CD4-positive, alpha-beta T cell (primary cell): ENCODE measurements at regions not wholly inside any gene's neighbourhood (a gene's known extent, or its start where the extent isn't known, plus 50 kb on each side); places are given as distances from the start of the nearest gene placed in this dataset.

Experiments used
- ATAC-seq: fragments of 200-7000 bp; cut with Tn5 transposase; one replicate; pipeline ENCODE4 v1.10.0; 2022; ENCODE audit warnings: mild to moderate bottlenecking; ENCODE audit not compliant: poor library complexity
- CTCF ChIA-PET: fragments of 350-600 bp; sonication (Branson Sonifier 250); formaldehyde crosslinking; loops from one replicate; lab custom pipeline; 2021; ENCODE audit warnings: antibody characterized with exemption, inconsistent platforms; lab: Charles Lee
- POLR2A ChIA-PET: fragments of 350-600 bp; sonication (Branson Sonifier 250); formaldehyde crosslinking; loops from one replicate; lab custom pipeline; 2021; ENCODE audit warnings: antibody characterized with exemption, inconsistent platforms; lab: Charles Lee
- DNase-seq, 14 experiments: peaks; one replicate each; pipeline ENCODE4 v3.0.0-alpha.2; 2013 to 2020; ENCODE audit warnings: mixed read lengths in 2 of 14
- H3K27ac ChIP-seq, 2 donors: one replicate each; pipeline versions ENCODE4 v1.5.1 to v1.7.0; 2013; ENCODE audit warnings: low read length in 2 of 2, low read depth in 1 of 2, mild to moderate bottlenecking in 1 of 2
- H3K27me3 ChIP-seq, 2 experiments: 1 replicate in 1 of 2; 2 replicates in 1 of 2; pipeline versions ENCODE4 v1.6.1 to v1.7.0; 2013; ENCODE audit warnings: low read length in 2 of 2, control low read depth in 1 of 2, mild to moderate bottlenecking in 1 of 2, moderate library complexity in 1 of 2; ENCODE audit not compliant: insufficient read depth in 2 of 2, control insufficient read depth in 1 of 2
- H3K36me3 ChIP-seq: one replicate; pipeline ENCODE4 v1.6.1; 2013; ENCODE audit warnings: low read length, control low read depth; ENCODE audit not compliant: insufficient read depth
- H3K4me1 ChIP-seq: one replicate; pipeline ENCODE4 v1.6.1; 2013; ENCODE audit warnings: low read length, control low read depth; ENCODE audit not compliant: insufficient read depth
- H3K4me3 ChIP-seq: one replicate; pipeline ENCODE4 v1.5.1; 2013; ENCODE audit warnings: mild to moderate bottlenecking, low read length, moderate library complexity
- H3K9me3 ChIP-seq, 2 experiments: 1 replicate in 1 of 2; 2 replicates in 1 of 2; pipeline versions ENCODE4 v1.6.1 to v1.7.0; 2013; ENCODE audit warnings: low read length in 2 of 2, mild to moderate bottlenecking in 2 of 2, control low read depth in 1 of 2, moderate library complexity in 1 of 2; ENCODE audit not compliant: control insufficient read depth in 1 of 2, insufficient read depth in 1 of 2
- H3K27ac Mint-ChIP-seq: one replicate; pipeline ENCODE4 v1.8.0; 2020; ENCODE audit warnings: mixed read lengths
- H3K27me3 Mint-ChIP-seq: one replicate; pipeline ENCODE4 v1.8.0; 2021; ENCODE audit warnings: mixed read lengths
- H3K36me3 Mint-ChIP-seq: one replicate; pipeline ENCODE4 v1.8.0; 2021; ENCODE audit warnings: low read depth, mixed read lengths
- H3K4me1 Mint-ChIP-seq: one replicate; pipeline ENCODE4 v1.8.0; 2021; ENCODE audit warnings: low read depth, mixed read lengths
- H3K4me3 Mint-ChIP-seq: one replicate; pipeline ENCODE4 v1.8.0; 2020; ENCODE audit warnings: mild to moderate bottlenecking, mixed read lengths
- H3K9me3 Mint-ChIP-seq: one replicate; pipeline ENCODE4 v1.8.0; 2020; ENCODE audit warnings: mixed read lengths
- CTCF ChIP-seq: fragments of 200-600 bp; IDR thresholded peaks from one replicate; pipeline ENCODE4 v1.8.0; 2022; ENCODE audit warnings: antibody characterized with exemption, mild to moderate bottlenecking
- intact Hi-C, 2 experiments: fragments of 100-400 bp; cut with DNase I in 1 of 2; cut with micrococcal nuclease in 1 of 2; formaldehyde crosslinking; loops; one replicate each; pipeline versions ENCODE4 v1.15.1 to v1.9.0; 2023 to 2025; cut with DNase I, micrococcal nuclease

- Mint-ChIP-seq H3K36me3 (no peaks in the 10 kb centered on the region), H3K4me3 (no peak overlapping the region), H3K27ac (no peak overlapping the region), H3K4me1 (no peaks in the 10 kb centered on the region), H3K9me3 (peaks cover 29% of the 10 kb centered on the region), H3K27me3 (peaks cover 4% of the 10 kb centered on the region)
- Histone ChIP-seq H3K36me3 (no peaks in the 10 kb centered on the region), H3K4me3 (no peak overlapping the region), H3K27me3 (no peaks in the 10 kb centered on the region), H3K27ac (no peak overlapping the region), H3K9me3 (peaks cover 0 to 12% of the 10 kb centered on the region in 2 experiments), H3K4me1 (no peaks in the 10 kb centered on the region)
- TF ChIP-seq CTCF, result no peak
- ATAC-seq (no peak), DNase-seq (no peak)
- POLR2A ChIA-PET, result no interaction called here
- CTCF ChIA-PET, result no interaction called here
- intact Hi-C loops, result no loop called here
Observed at GRCh38 chr12:16103851-16104250, 173.6 kb downstream of the SLC15A5 start.

- ChIA-PET CTCF (no interaction called here), POLR2A (no interaction called here)
- no peaks in the 10 kb centered on the region for H3K36me3 ChIP-seq
- H3K4me3 ChIP-seq, result no peak overlapping the region
- ATAC-seq (no peak), DNase-seq (no peak)
- no peak overlapping the region for H3K4me3 Mint-ChIP-seq
- peaks cover 0 to 8% of the 10 kb centered on the region in 2 experiments for H3K9me3 ChIP-seq
- H3K27me3 ChIP-seq, result no peaks in the 10 kb centered on the region
- TF ChIP-seq CTCF, result no peak
- no peak overlapping the region for H3K27ac Mint-ChIP-seq
- H3K9me3 Mint-ChIP-seq, result peaks cover 19% of the 10 kb centered on the region
- H3K27me3 Mint-ChIP-seq, result no peaks in the 10 kb centered on the region
- no peaks in the 10 kb centered on the region for H3K4me1 ChIP-seq
- no peak overlapping the region for H3K27ac ChIP-seq
- no peaks in the 10 kb centered on the region for H3K36me3 Mint-ChIP-seq
- H3K4me1 Mint-ChIP-seq, result no peaks in the 10 kb centered on the region
- intact Hi-C loops, result no loop called here
Observed at GRCh38 chr12:16100206-16100605, 177.3 kb downstream of the SLC15A5 start.

GRCh38 chr12:16096273-16096849 lies 181.1 kb downstream of the SLC15A5 start:
- Mint-ChIP-seq H3K4me3 (no peak overlapping the region), H3K27ac (no peak overlapping the region)

More at GRCh38 chr12:16096273-16096849, 181.1 kb downstream of the SLC15A5 start:
- peaks cover under 1% of the 10 kb centered on the region for H3K9me3 Mint-ChIP-seq
- no peaks in the 10 kb centered on the region for H3K27me3 Mint-ChIP-seq
- H3K4me3 ChIP-seq, result no peak overlapping the region
- CTCF ChIA-PET, result interaction anchor here (0.7 kb wide), 3 partner anchors 19 to 1380 kb away, joined by 3 to 5 read pairs (median 3); no protein-coding TSS in a partner anchor
- H3K27ac ChIP-seq, result no peak overlapping the region
- DNase-seq (no peak), ATAC-seq (no peak)
- intact Hi-C loops, result no loop called here
- TF ChIP-seq CTCF, result no peak
- no peaks in the 10 kb centered on the region for H3K36me3 Mint-ChIP-seq
- POLR2A ChIA-PET, result no interaction called here
- no peaks in the 10 kb centered on the region for H3K4me1 Mint-ChIP-seq
- no peaks in the 10 kb centered on the region for H3K27me3 ChIP-seq
- H3K36me3 ChIP-seq, result no peaks in the 10 kb centered on the region
- no peaks in the 10 kb centered on the region for H3K4me1 ChIP-seq
- peaks cover 0 to 6% of the 10 kb centered on the region in 2 experiments for H3K9me3 ChIP-seq
